ENCODE measurements at regions not wholly inside any gene's neighbourhood (a gene's known extent, or its start where the extent isn't known, plus 50 kb on each side); places are given as distances from the start of the nearest gene placed in this dataset.
"Not testable (repeated sequence)": the region's sequence is repeated elsewhere in the genome, so short reads cannot be mapped to it uniquely, and the experiment has no call there.

DNA sequence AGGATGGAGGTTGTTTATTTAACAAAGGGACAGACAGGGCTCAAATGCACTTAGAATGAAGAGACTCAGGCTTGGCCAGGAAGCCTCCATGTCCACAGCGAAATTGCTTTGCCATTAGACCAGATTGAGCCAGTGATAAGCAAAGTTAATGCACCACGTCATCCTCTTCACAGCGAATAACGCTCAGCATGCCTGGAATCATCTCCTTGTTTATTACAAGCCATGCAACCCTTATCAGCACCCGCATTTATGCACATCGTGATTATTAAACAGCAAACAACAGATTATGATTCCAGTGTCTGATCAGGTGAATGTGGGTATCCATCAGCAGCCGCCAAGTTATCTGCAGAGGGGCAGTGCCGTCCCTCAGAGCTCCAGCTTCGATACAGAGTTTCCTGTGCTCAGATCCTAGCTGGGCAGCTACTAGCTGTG, 175.0 kb upstream of the TMEM132C start:
- no peak overlapping the region for H3K4me3 ChIP-seq (replicated peaks; ENCODE audit: low read depth, low read length)
- no peak for DNase-seq (ENCODE audit: extremely low read depth, low read depth)
- TF ChIP-seq, protein P1, sequence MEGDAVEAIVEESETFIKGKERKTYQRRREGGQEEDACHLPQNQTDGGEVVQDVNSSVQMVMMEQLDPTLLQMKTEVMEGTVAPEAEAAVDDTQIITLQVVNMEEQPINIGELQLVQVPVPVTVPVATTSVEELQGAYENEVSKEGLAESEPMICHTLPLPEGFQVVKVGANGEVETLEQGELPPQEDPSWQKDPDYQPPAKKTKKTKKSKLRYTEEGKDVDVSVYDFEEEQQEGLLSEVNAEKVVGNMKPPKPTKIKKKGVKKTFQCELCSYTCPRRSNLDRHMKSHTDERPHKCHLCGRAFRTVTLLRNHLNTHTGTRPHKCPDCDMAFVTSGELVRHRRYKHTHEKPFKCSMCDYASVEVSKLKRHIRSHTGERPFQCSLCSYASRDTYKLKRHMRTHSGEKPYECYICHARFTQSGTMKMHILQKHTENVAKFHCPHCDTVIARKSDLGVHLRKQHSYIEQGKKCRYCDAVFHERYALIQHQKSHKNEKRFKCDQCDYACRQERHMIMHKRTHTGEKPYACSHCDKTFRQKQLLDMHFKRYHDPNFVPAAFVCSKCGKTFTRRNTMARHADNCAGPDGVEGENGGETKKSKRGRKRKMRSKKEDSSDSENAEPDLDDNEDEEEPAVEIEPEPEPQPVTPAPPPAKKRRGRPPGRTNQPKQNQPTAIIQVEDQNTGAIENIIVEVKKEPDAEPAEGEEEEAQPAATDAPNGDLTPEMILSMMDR (IDR thresholded peaks at IDR 0.05; ENCODE audit: low read depth, low read length, missing control alignments) = no peak

DNA sequence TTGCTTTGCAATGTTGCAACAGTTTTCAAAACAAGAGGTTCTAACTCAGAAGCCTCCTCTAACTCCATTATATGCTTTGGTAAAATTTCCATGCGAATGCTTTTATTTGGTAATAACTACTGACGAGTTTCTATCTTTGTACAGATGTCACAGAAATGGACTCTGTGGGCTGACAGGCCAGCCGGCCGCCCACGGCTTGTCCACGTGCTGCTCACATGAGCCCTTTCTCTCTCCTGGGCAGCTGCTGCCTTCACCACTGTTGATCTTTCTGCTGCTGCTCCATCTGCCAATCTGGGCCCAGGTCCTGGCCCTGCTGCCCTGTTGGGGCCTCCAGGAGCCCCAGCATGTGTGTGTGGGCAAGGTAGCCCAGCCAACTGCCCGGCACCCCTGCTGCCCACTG, 168.2 kb upstream of the TMEM132C start:
- no peak overlapping the region for H3K4me3 ChIP-seq (replicated peaks; ENCODE audit: low read depth, low read length)
- TF ChIP-seq, protein P1 (IDR thresholded peaks at IDR 0.05; ENCODE audit: low read depth, low read length, missing control alignments) = no peak
- no peak for DNase-seq (ENCODE audit: extremely low read depth, low read depth)

DNA sequence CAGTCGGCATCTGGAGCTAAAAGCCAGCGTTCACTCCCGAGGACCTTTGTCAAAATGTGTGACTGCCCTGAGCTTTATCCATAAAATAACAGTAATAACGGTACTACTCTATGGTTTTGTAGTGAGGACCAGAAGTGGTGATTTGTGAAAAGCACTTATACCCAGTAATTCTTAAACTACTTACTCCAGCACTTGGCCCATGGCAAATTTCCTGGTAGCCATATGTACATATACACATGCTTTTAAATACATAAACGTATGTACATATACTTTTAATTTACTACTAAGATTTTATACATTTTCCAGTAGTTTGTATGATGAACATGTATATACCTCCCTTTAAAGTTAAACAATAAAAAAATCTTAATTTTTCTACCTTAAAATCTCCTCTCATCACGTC, 163.8 kb upstream of the TMEM132C start:
- H3K4me3 ChIP-seq (replicated peaks; ENCODE audit: low read depth, low read length) = no peak overlapping the region
- no peak for DNase-seq (ENCODE audit: extremely low read depth, low read depth)
- TF ChIP-seq, protein P1 (IDR thresholded peaks at IDR 0.05; ENCODE audit: low read depth, low read length, missing control alignments) = no peak

DNA sequence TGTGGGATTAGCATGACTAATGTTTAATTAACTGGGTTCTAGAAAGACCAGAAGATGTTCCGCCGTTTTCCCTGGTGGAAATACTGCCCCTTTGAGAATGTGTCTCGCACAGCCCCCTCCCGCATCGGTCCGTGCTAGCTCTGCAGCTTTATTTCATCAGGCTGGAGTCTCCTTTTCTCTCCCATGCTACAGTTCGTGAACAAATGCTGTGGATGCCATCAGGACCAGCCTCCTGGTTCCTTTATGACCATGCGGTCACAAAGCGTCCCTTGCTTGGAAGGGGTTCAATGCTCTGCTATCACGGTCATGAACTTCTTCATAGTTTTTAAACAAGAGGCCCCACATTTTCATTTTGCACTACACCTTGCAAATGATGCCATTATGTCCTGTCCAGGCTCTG, 157.7 kb upstream of the TMEM132C start:
- TF ChIP-seq, protein P1 (IDR thresholded peaks at IDR 0.05; ENCODE audit: low read depth, low read length, missing control alignments) = no peak
- DNase-seq (ENCODE audit: extremely low read depth, low read depth) = no peak

DNA sequence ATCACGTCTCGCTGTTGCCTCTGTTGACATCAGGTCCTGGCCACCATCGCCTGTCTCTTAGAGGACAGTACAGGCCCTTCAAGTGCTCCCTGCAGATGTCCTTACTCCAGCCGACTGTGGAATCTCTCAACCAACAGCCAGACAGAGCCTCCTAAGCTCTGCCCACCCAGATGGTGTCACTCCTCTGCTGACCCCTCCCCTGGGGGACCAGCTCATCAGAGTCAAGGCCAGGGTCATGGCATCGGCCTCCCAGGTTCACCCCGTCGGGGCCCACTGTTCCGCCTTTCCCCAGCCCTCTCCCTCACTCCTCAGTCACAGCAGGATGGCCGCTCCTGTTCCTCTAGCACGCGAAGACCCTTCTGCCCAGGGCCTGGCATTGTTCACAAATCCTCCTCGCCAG, 157.3 kb upstream of the TMEM132C start:
- H3K4me3 ChIP-seq (replicated peaks; ENCODE audit: low read depth, low read length) = no peak overlapping the region
- TF ChIP-seq, protein P1 (IDR thresholded peaks at IDR 0.05; ENCODE audit: low read depth, low read length, missing control alignments) = no peak
- DNase-seq (ENCODE audit: extremely low read depth, low read depth) = no peak

More for the DNA sequence above, 157.7 kb upstream of the TMEM132C start:
- no peak overlapping the region for H3K4me3 ChIP-seq (replicated peaks; ENCODE audit: low read depth, low read length)

DNA sequence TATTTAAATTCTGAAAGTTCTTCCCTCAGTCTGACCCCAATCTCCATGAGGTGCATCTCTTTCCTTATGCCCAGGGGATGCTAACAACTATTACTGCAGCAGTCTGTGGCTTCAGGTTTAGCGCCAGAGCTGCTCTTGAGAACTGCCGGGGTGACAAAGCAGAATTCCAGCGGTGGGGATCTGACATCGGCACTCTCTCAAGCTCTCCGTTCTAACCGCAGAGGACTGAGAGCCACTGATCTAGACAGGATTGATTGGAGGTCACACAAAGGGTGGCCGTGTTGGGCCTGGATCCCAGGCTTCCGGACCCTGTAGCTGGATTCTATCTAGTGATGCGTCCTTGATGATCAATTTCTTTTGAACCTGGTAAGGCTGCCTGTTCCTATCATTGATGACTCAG, 155.6 kb upstream of the TMEM132C start:
- TF ChIP-seq, protein P1 (IDR thresholded peaks at IDR 0.05; ENCODE audit: low read depth, low read length, missing control alignments) = no peak
- no peak overlapping the region for H3K4me3 ChIP-seq (replicated peaks; ENCODE audit: low read depth, low read length)
- DNase-seq (ENCODE audit: extremely low read depth, low read depth) = no peak

DNA sequence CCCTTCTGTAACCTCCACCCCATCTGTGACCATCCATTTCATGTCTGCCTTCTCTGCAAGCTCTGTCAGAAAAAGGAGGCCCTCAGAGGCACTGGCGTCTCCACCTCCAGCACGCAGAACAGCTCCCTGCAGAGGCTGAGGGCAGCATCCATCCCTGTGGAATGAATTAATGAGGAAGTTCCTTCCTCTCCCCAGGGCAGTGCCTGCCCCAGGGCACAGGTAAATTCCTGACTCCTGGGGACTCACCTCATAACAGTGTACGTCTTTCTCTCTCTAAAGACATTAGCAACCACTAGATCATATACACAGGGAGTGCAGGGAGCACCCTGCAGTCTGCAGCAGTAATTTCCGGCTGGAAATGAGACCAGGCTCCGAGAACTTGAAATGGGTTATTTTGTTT, 155.0 kb upstream of the TMEM132C start:
- no peak overlapping the region for H3K4me3 ChIP-seq (replicated peaks; ENCODE audit: low read depth, low read length)
- TF ChIP-seq, protein P1 (IDR thresholded peaks at IDR 0.05; ENCODE audit: low read depth, low read length, missing control alignments) = no peak
- DNase-seq (ENCODE audit: extremely low read depth, low read depth) = no peak

DNA sequence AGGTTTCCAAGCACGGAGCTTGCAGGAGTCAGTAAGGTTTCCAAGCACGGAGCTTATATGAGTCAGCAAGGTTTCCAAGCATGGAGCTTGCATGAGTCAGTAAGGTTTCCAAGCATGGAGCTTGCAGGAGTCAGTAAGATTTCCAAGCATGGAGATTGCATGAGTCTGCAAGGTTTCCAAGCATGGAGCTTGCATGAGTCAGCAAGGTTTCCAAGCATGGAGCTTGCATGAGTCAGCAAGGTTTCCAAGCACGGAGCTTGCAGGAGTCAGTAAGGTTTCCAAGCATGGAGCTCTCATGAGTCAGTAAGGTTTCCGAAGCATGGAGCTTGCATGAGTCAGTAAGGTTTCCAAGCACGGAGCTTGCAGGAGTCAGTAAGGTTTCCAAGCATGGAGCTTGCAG, 153.7 kb upstream of the TMEM132C start:
- DNase-seq (ENCODE audit: extremely low read depth, low read depth); H3K4me3 ChIP-seq (replicated peaks; ENCODE audit: low read depth, low read length): not testable (repeated sequence)
